PC-3 (cell line): ENCODE measurements at regions not wholly inside any gene's neighbourhood (a gene's known extent, or its start where the extent isn't known, plus 50 kb on each side); places are given as distances from the start of the nearest gene placed in this dataset.

Experiments
- ATAC-seq: fragments of 200-7000 bp; cut with Tn5 transposase; 2 replicates; pipeline ENCODE4 v1.9.1; 2020; ENCODE audit warnings: mild to moderate bottlenecking, moderate library complexity
- BruUV-seq: library from RNA; stranded (reverse); fragments of 400-500 nt; replicated peaks from 2 replicates; lab custom pipeline; 2021; lab: Mats Ljungman, UMichigan
- CTCF ChIA-PET: fragments of 300-600 bp; sonication (Branson Sonifier 250); formaldehyde crosslinking; loops from one replicate; lab custom pipeline; 2022; ENCODE audit warnings: antibody characterized with exemption; lab: Charles Lee
- POLR2A ChIA-PET: fragments of 300-600 bp; sonication (Branson Sonifier 250); formaldehyde crosslinking; loops from one replicate; lab custom pipeline; 2022; ENCODE audit warnings: antibody characterized with exemption; ENCODE audit not compliant: unreplicated experiment; lab: Charles Lee
- DNase-seq: peaks from one replicate; pipeline ENCODE4 v3.0.0-alpha.2; 2015
- H2AFZ ChIP-seq: fragments of 300-600 bp; sonication (generic); 2 replicates; pipeline ENCODE4 v1.6.0; 2016; ENCODE audit warnings: antibody characterized with exemption, low read length
- H3F3A ChIP-seq: fragments of 300-600 bp; sonication (generic); one replicate; pipeline ENCODE4 v1.6.0; 2017; ENCODE audit warnings: antibody characterized with exemption, low read length, control low read depth, mild to moderate bottlenecking; ENCODE audit not compliant: unreplicated experiment
- H3K27ac ChIP-seq: fragments of 300-600 bp; sonication (generic); 2 replicates; pipeline ENCODE4 v1.5.1; 2016; ENCODE audit warnings: mild to moderate bottlenecking, low read length
- H3K27me3 ChIP-seq: fragments of 300-600 bp; sonication (generic); 2 replicates; pipeline ENCODE4 v1.6.1; 2016; ENCODE audit warnings: low read length, mixed read lengths
- H3K36me3 ChIP-seq: fragments of 300-600 bp; sonication (generic); 2 replicates; pipeline ENCODE4 v1.6.1; 2016; ENCODE audit warnings: low read depth, mixed run types, low read length, mixed read lengths
- H3K4me1 ChIP-seq: fragments of 300-600 bp; sonication (generic); 2 replicates; pipeline ENCODE4 v1.5.1; 2016; ENCODE audit warnings: low read length; ENCODE audit not compliant: insufficient read depth
- H3K4me2 ChIP-seq: fragments of 300-600 bp; sonication (generic); 2 replicates; pipeline ENCODE4 v1.6.0; 2016; ENCODE audit warnings: low read length
- H3K4me3 ChIP-seq: fragments of 300-600 bp; sonication (generic); 2 replicates; pipeline ENCODE4 v1.5.1; 2016; ENCODE audit warnings: mild to moderate bottlenecking, low read length, mixed read lengths
- H3K79me2 ChIP-seq: fragments of 300-600 bp; sonication (generic); 2 replicates; pipeline ENCODE4 v1.6.1; 2017; ENCODE audit warnings: low read length, mixed read lengths
- H3K9ac ChIP-seq: fragments of 300-600 bp; sonication (generic); 2 replicates; pipeline ENCODE4 v1.6.0; 2016; ENCODE audit warnings: mild to moderate bottlenecking, low read length
- H3K9me2 ChIP-seq: fragments of 300-600 bp; sonication (generic); replicated peaks from 2 replicates; pipeline ENCODE4 v1.6.1; 2016; ENCODE audit warnings: mixed run types, low read length, mixed read lengths
- H3K9me3 ChIP-seq: fragments of 300-600 bp; sonication (generic); 2 replicates; pipeline ENCODE4 v1.6.1; 2016; ENCODE audit warnings: low read length, mixed read lengths
- H4K20me1 ChIP-seq: fragments of 300-600 bp; sonication (generic); 2 replicates; pipeline ENCODE4 v1.6.1; 2016; ENCODE audit warnings: low read length, mixed read lengths
- EZH2 ChIP-seq: fragments of 300-600 bp; sonication (generic); IDR thresholded peaks from one replicate; pipeline ENCODE4 v1.6.1; 2017; ENCODE audit warnings: antibody characterized with exemption, mild to moderate bottlenecking, low read length; ENCODE audit not compliant: unreplicated experiment
- EZH2phosphoT487 ChIP-seq: fragments of 300-600 bp; sonication (generic); IDR thresholded peaks from 2 replicates; pipeline ENCODE4 v1.6.1; 2018; ENCODE audit warnings: mild to moderate bottlenecking, antibody characterized with exemption, low read length, borderline replicate concordance
- intact Hi-C: fragments of 100-400 bp; cut with micrococcal nuclease; formaldehyde crosslinking; loops from 2 replicates; pipeline ENCODE4 v1.9.0; 2023
- TF ChIP-seq, protein P1 (sequence below): fragments of 300-600 bp; sonication (generic); conservative IDR thresholded peaks from 2 replicates; pipeline ENCODE4 v1.5.1; 2017; ENCODE audit warnings: antibody characterized with exemption, low read depth, mild to moderate bottlenecking, low read length

GRCh38 chr20:7492257-7492656 is 448.0 kb downstream of the HAO1 start:
- no peaks in the 10 kb centered on the region for H3K27me3 ChIP-seq
- H3F3A ChIP-seq, result no peaks in the 10 kb centered on the region
- no peak for ATAC-seq
- H3K9ac ChIP-seq, result no peak overlapping the region
- no peak overlapping the region for H3K27ac ChIP-seq
- no peaks in the 10 kb centered on the region for H3K9me2 ChIP-seq
- BruUV-seq, result no TSS peak
- no peaks in the 10 kb centered on the region for H4K20me1 ChIP-seq
- H3K9me3 ChIP-seq, result no peaks in the 10 kb centered on the region
- H3K4me1 ChIP-seq, result no peaks in the 10 kb centered on the region
- no peaks in the 10 kb centered on the region for H3K79me2 ChIP-seq
- CTCF ChIA-PET, result no interaction called here
- H3K4me2 ChIP-seq, result no peak overlapping the region
- H3K36me3 ChIP-seq, result no peaks in the 10 kb centered on the region
- TF ChIP-seq, protein P1, sequence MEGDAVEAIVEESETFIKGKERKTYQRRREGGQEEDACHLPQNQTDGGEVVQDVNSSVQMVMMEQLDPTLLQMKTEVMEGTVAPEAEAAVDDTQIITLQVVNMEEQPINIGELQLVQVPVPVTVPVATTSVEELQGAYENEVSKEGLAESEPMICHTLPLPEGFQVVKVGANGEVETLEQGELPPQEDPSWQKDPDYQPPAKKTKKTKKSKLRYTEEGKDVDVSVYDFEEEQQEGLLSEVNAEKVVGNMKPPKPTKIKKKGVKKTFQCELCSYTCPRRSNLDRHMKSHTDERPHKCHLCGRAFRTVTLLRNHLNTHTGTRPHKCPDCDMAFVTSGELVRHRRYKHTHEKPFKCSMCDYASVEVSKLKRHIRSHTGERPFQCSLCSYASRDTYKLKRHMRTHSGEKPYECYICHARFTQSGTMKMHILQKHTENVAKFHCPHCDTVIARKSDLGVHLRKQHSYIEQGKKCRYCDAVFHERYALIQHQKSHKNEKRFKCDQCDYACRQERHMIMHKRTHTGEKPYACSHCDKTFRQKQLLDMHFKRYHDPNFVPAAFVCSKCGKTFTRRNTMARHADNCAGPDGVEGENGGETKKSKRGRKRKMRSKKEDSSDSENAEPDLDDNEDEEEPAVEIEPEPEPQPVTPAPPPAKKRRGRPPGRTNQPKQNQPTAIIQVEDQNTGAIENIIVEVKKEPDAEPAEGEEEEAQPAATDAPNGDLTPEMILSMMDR, result no peak
- TF ChIP-seq EZH2 (no peak), EZH2phosphoT487 (no peak)
- POLR2A ChIA-PET, result no interaction called here
- intact Hi-C loops, result no loop called here
- no peak overlapping the region for H2AFZ ChIP-seq
- DNase-seq, result no peak
- H3K4me3 ChIP-seq, result no peak overlapping the region

DNA sequence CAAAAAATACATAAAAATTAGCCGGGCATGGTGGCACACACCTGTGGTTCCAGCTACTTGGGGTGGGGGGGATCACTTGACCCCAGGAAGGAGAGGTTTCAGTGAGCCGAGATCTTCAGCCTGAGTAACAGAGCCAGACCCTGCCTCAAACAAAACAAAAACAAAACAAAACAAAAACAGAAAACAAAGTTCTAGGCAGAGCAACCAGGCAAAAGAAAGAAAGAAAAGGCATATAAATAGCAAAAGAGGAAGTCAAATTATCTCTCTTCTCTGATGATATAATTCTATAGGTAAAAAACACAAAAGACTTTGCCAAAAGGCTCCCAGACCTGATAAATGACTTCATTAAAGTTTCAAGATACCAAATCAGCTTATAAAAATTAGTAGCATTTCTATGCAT is 446.9 kb downstream of the HAO1 start:
- Histone ChIP-seq H3K9me3 (no peaks in the 10 kb centered on the region), H3K4me1 (peaks cover 9% of the 10 kb centered on the region), H3K36me3 (no peaks in the 10 kb centered on the region), H4K20me1 (no peaks in the 10 kb centered on the region), H3K27me3 (no peaks in the 10 kb centered on the region), H3K27ac (no peak overlapping the region), H2AFZ (no peak overlapping the region), H3K79me2 (no peaks in the 10 kb centered on the region), H3K9me2 (no peaks in the 10 kb centered on the region), H3K4me3 (no peak overlapping the region), H3K4me2 (no peak overlapping the region), H3K9ac (no peak overlapping the region), H3F3A (no peaks in the 10 kb centered on the region)
- no peak for DNase-seq
- ChIA-PET CTCF (no interaction called here), POLR2A (no interaction called here)
- intact Hi-C loops, result no loop called here
- TF ChIP-seq, protein P1, result no peak
- no peak for TF ChIP-seq EZH2
- no peak for TF ChIP-seq EZH2phosphoT487
- BruUV-seq, result no TSS peak
- ATAC-seq, result no peak

- H2AFZ ChIP-seq, result no peak overlapping the region
- ATAC-seq (no peak), DNase-seq (no peak)
- H4K20me1 ChIP-seq, result no peaks in the 10 kb centered on the region
- H3K9me2 ChIP-seq, result no peaks in the 10 kb centered on the region
- H3F3A ChIP-seq, result no peaks in the 10 kb centered on the region
- no peaks in the 10 kb centered on the region for H3K79me2 ChIP-seq
- no peak overlapping the region for H3K27ac ChIP-seq
- TF ChIP-seq EZH2 (no peak), EZH2phosphoT487 (no peak)
- TF ChIP-seq, protein P1, result no peak
- BruUV-seq, result no TSS peak
- H3K9me3 ChIP-seq, result no peaks in the 10 kb centered on the region
- intact Hi-C loops, result no loop called here
- H3K36me3 ChIP-seq, result no peaks in the 10 kb centered on the region
- H3K4me2 ChIP-seq, result no peak overlapping the region
- H3K9ac ChIP-seq, result no peak overlapping the region
- ChIA-PET CTCF (interaction anchor here (0.6 kb wide), 1 partner anchor 44 kb away, joined by 3 read pairs; no protein-coding TSS in a partner anchor), POLR2A (no interaction called here)
- H3K4me3 ChIP-seq, result no peak overlapping the region
- peaks cover 15% of the 10 kb centered on the region for H3K4me1 ChIP-seq
- H3K27me3 ChIP-seq, result no peaks in the 10 kb centered on the region
Observed at GRCh38 chr20:7496394-7496991, 443.8 kb downstream of the HAO1 start.
